HCEC 1CT (cell line): ENCODE measurements at regions not wholly inside any gene's neighbourhood (a gene's known extent, or its start where the extent isn't known, plus 50 kb on each side); places are given as distances from the start of the nearest gene placed in this dataset.
A peak's percentile ranks its signal among the peaks of the same experiment; 100 is the strongest.

Experiments
- DNase-seq: peaks from one replicate; pipeline ENCODE4 v3.0.0-alpha.2; 2017

GRCh38 chr5:167961731-167962130 lies 329.7 kb upstream of the WWC1 start:
- DNase-seq: no peak

- no peak for DNase-seq
These were observed 326.9 kb upstream of the WWC1 start for GRCh38 chr5:167964529-167964928.

- no peak for DNase-seq
These were observed 325.7 kb upstream of the WWC1 start for GRCh38 chr5:167965710-167966109.

GRCh38 chr5:167966979-167967378 lies 324.5 kb upstream of the WWC1 start:
- DNase-seq: no peak

GRCh38 chr5:167967494-167968177 lies 323.8 kb upstream of the WWC1 start:
- DNase-seq: no peak

GRCh38 chr5:167968837-167969236 lies 322.6 kb upstream of the WWC1 start:
- DNase-seq: no peak

GRCh38 chr5:167969998-167970397 lies 321.4 kb upstream of the WWC1 start:
- no peak for DNase-seq

- no peak for DNase-seq
These were observed 319.7 kb upstream of the WWC1 start for GRCh38 chr5:167971706-167972105.

GRCh38 chr5:167973126-167973525 lies 318.3 kb upstream of the WWC1 start:
- DNase-seq: no peak

- DNase-seq: no peak
These were observed 306.5 kb upstream of the WWC1 start for GRCh38 chr5:167984951-167985350.

- no peak for DNase-seq
These were observed 306.1 kb upstream of the WWC1 start for GRCh38 chr5:167985373-167985772.

GRCh38 chr5:167987490-167988280 lies 303.8 kb upstream of the WWC1 start:
- no peak for DNase-seq

- no peak for DNase-seq
These were observed 298.6 kb upstream of the WWC1 start for GRCh38 chr5:167992868-167993267.

GRCh38 chr5:167993771-167994170 lies 297.7 kb upstream of the WWC1 start:
- no peak for DNase-seq

GRCh38 chr5:167995844-167996425 lies 295.5 kb upstream of the WWC1 start:
- no peak for DNase-seq

- peak; percentile 4 for DNase-seq
These were observed 293.2 kb upstream of the WWC1 start for GRCh38 chr5:167998148-167998767.

GRCh38 chr5:167999182-167999581 lies 292.3 kb upstream of the WWC1 start:
- DNase-seq: no peak

- DNase-seq: no peak
These were observed 290.1 kb upstream of the WWC1 start for GRCh38 chr5:168001318-168001717.

- DNase-seq: no peak
These were observed 289.3 kb upstream of the WWC1 start for GRCh38 chr5:168002116-168002515.

GRCh38 chr5:168005093-168005492 lies 286.4 kb upstream of the WWC1 start:
- DNase-seq: no peak

- DNase-seq: no peak
These were observed 285.5 kb upstream of the WWC1 start for GRCh38 chr5:168005936-168006335.

GRCh38 chr5:168006456-168007130 lies 284.9 kb upstream of the WWC1 start:
- DNase-seq: no peak

GRCh38 chr5:168007286-168007685 lies 284.2 kb upstream of the WWC1 start:
- DNase-seq: no peak
